CD4-positive, alpha-beta memory T cell (primary cell): ENCODE measurements at regions not wholly inside any gene's neighbourhood (a gene's known extent, or its start where the extent isn't known, plus 50 kb on each side); places are given as distances from the start of the nearest gene placed in this dataset.

Source experiments
- CTCF ChIA-PET: fragments of 350-600 bp; sonication (Branson Sonifier 250); formaldehyde crosslinking; loops from one replicate; lab custom pipeline; 2021; ENCODE audit warnings: inconsistent platforms; ENCODE audit not compliant: partially characterized antibody; lab: Charles Lee
- POLR2A ChIA-PET: fragments of 350-600 bp; sonication (Branson Sonifier 250); formaldehyde crosslinking; loops from one replicate; lab custom pipeline; 2021; ENCODE audit not compliant: partially characterized antibody; lab: Charles Lee
- DNase-seq, 5 donors: peaks; one replicate each; pipeline versions ENCODE4 v3.0.0 to v3.0.0-alpha.2; 2020 to 2022; ENCODE audit warnings: mixed read lengths in 1 of 5
- H3K27ac ChIP-seq: one replicate; pipeline ENCODE4 v1.7.0; 2013; ENCODE audit warnings: low read depth, low read length
- H3K27me3 ChIP-seq: 2 replicates; pipeline ENCODE4 v1.7.0; 2013; ENCODE audit warnings: mild to moderate bottlenecking, low read length, moderate library complexity; ENCODE audit not compliant: insufficient read depth
- H3K36me3 ChIP-seq: 2 replicates; pipeline ENCODE4 v1.7.0; 2013; ENCODE audit warnings: mild to moderate bottlenecking, low read length, moderate library complexity; ENCODE audit not compliant: insufficient read depth
- H3K4me1 ChIP-seq: 2 replicates; pipeline ENCODE4 v1.7.0; 2013; ENCODE audit warnings: mild to moderate bottlenecking, low read length, moderate library complexity; ENCODE audit not compliant: insufficient read depth
- H3K4me3 ChIP-seq, 2 donors: one replicate each; pipeline ENCODE4 v1.7.0; 2013; ENCODE audit warnings: low read length in 2 of 2, mild to moderate bottlenecking in 1 of 2
- H3K9me3 ChIP-seq, 2 donors: one replicate each; pipeline ENCODE4 v1.7.0; 2013; ENCODE audit warnings: low read length in 2 of 2, control low read depth in 1 of 2; ENCODE audit not compliant: control insufficient read depth in 1 of 2
- H3K27ac Mint-ChIP-seq, 7 donors: one replicate each; pipeline ENCODE4 v1.8.0; 2020 to 2021; ENCODE audit warnings: mixed read lengths in 7 of 7, mild to moderate bottlenecking in 6 of 7, inconsistent platforms in 3 of 7, moderate library complexity in 3 of 7
- H3K27me3 Mint-ChIP-seq, 2 donors: one replicate each; pipeline ENCODE4 v1.8.0; 2020 to 2021; ENCODE audit warnings: mixed read lengths in 2 of 2
- H3K36me3 Mint-ChIP-seq, 2 donors: one replicate each; pipeline ENCODE4 v1.8.0; 2020 to 2021; ENCODE audit warnings: mixed read lengths in 2 of 2, inconsistent platforms in 1 of 2, mild to moderate bottlenecking in 1 of 2
- H3K4me1 Mint-ChIP-seq, 4 donors: one replicate each; pipeline ENCODE4 v1.8.0; 2020 to 2021; ENCODE audit warnings: mixed read lengths in 4 of 4, mild to moderate bottlenecking in 1 of 4
- H3K4me3 Mint-ChIP-seq, 8 donors: one replicate each; pipeline ENCODE4 v1.8.0; 2020 to 2021; ENCODE audit warnings: mixed read lengths in 8 of 8, mild to moderate bottlenecking in 7 of 8, moderate library complexity in 6 of 8, inconsistent platforms in 3 of 8
- H3K9me3 Mint-ChIP-seq, 8 donors: one replicate each; pipeline ENCODE4 v1.8.0; 2020 to 2021; ENCODE audit warnings: mixed read lengths in 8 of 8, mild to moderate bottlenecking in 5 of 8, inconsistent platforms in 3 of 8, moderate library complexity in 1 of 8
- intact Hi-C: fragments of 100-400 bp; cut with micrococcal nuclease; formaldehyde crosslinking; loops from one replicate; pipeline ENCODE4 v1.15.1; 2023

DNA sequence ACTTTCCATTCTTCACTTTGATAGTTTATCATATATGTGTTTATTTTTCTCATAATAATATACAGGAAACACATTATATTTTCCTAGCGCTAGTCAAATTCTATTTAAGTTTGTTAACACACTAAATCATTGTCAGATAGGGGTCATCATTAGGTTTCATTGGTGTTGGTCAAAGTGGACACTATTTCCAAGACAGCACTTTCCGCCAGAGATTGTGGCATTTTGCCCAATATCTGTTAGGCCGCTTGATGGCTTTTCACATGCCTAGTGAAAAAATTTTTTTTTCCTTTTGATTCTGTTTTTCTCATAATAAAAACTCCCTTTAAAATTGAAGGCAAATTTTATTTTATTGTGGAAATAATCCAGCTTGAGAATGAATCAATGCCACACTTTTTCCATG lies 495.4 kb upstream of the AKR1E2 start:
- no peak overlapping the region for H3K27ac ChIP-seq
- H3K4me1 Mint-ChIP-seq: peaks cover 0 to 1% (median 0%) of the 10 kb centered on the region in 4 donors
- H3K9me3 ChIP-seq: no peaks in the 10 kb centered on the region
- H3K36me3 ChIP-seq: no peaks in the 10 kb centered on the region
- no peak overlapping the region for H3K4me3 Mint-ChIP-seq
- H3K27ac Mint-ChIP-seq: no peak overlapping the region
- no peaks in the 10 kb centered on the region for H3K36me3 Mint-ChIP-seq
- no peak for DNase-seq
- CTCF ChIA-PET: no interaction called here
- H3K4me3 ChIP-seq: no peak overlapping the region
- POLR2A ChIA-PET: interaction anchor here (0.6 kb wide), 1 partner anchor 209 kb away, joined by 3 read pairs; no protein-coding TSS in a partner anchor
- no peaks in the 10 kb centered on the region for H3K27me3 ChIP-seq
- no peaks in the 10 kb centered on the region for H3K4me1 ChIP-seq
- intact Hi-C loops: no loop called here
- H3K27me3 Mint-ChIP-seq: no peaks in the 10 kb centered on the region
- H3K9me3 Mint-ChIP-seq: peaks cover 0 to 2% (median 0%) of the 10 kb centered on the region in 8 donors

DNA sequence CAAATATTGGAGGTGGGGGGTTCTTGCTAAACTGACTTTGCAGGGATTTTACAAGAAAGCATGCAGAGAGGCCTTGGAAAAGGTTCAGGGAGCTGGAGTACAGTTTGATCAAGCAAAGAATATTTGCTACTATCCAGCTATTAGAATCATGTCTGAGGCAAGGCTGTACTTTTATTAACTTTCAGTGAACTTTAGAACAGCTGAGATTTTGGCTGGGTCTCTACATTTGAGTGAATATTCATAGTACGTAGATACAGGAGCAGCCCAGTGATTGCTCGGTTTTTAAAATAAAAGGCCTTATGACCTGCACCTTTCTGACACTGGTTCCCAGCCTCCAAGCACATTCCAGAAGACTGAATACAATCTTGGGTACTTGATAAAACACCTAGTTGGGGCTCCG lies 496.8 kb upstream of the AKR1E2 start:
- intact Hi-C loops: no loop called here
- no peak overlapping the region for H3K27ac Mint-ChIP-seq
- Histone ChIP-seq H3K27me3 (no peaks in the 10 kb centered on the region), H3K4me1 (no peaks in the 10 kb centered on the region), H3K9me3 (no peaks in the 10 kb centered on the region), H3K27ac (no peak overlapping the region), H3K36me3 (no peaks in the 10 kb centered on the region), H3K4me3 (no peak overlapping the region)
- H3K9me3 Mint-ChIP-seq: peaks cover 0 to 2% (median 0%) of the 10 kb centered on the region in 8 donors
- CTCF ChIA-PET: no interaction called here
- no peak overlapping the region for H3K4me3 Mint-ChIP-seq
- no peak for DNase-seq
- POLR2A ChIA-PET: no interaction called here
- peaks cover 0 to 1% (median 0%) of the 10 kb centered on the region in 4 donors for H3K4me1 Mint-ChIP-seq
- H3K27me3 Mint-ChIP-seq: no peaks in the 10 kb centered on the region
- no peaks in the 10 kb centered on the region for H3K36me3 Mint-ChIP-seq

DNA sequence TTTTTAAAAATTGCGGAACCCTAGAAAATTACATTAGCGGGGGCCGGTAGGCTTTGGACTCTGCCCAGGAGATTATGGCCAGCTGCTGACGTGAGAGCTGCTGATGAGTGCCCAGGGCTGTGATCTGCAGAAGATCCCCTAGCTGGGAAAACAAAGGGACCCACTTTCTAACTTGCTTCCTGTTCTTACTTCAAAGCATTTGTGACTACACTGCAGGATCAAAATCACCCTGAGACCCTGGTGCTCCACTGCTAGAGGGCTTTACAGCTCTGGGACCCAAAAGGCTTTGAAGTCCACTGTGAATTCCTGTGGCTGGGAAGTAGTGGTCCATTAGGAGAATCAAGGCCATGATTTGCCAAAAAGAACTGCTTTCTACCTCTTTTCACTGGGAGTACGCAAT lies 499.4 kb upstream of the AKR1E2 start:
- no peak for DNase-seq
- ChIA-PET CTCF (no interaction called here), POLR2A (no interaction called here)
- intact Hi-C loops: no loop called here
- H3K27ac Mint-ChIP-seq: no peak overlapping the region
- Histone ChIP-seq H3K9me3 (no peaks in the 10 kb centered on the region), H3K27me3 (no peaks in the 10 kb centered on the region), H3K36me3 (no peaks in the 10 kb centered on the region), H3K27ac (no peak overlapping the region), H3K4me1 (no peaks in the 10 kb centered on the region), H3K4me3 (no peak overlapping the region)
- peaks cover 0 to 1% (median 0%) of the 10 kb centered on the region in 4 donors for H3K4me1 Mint-ChIP-seq
- peaks cover 0 to 1% (median 0%) of the 10 kb centered on the region in 8 donors for H3K9me3 Mint-ChIP-seq
- no peak overlapping the region for H3K4me3 Mint-ChIP-seq
- no peaks in the 10 kb centered on the region for H3K27me3 Mint-ChIP-seq
- no peaks in the 10 kb centered on the region for H3K36me3 Mint-ChIP-seq

DNA sequence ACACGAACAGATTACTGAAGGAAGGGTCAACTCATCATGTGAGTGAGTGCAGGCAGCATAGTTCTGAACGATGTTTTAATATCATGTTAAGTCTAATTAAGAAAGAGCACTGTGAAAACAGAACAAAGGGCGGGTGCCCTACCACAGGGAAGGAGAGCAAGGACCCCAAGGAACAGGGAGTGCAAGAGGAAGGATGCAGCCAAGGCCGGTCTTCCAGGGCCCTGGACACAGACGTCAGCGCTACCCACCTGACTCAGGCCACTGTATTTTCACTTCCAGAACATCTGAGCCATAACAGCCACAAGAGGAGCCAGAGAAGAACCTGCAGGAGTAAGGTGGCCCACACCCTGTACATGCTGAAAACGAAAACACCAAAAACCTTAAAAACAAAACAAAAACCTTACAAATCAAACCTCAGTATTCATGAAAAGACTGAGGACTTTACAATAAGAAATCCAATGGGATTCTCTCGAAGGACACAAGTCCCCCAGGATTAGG lies 506.1 kb upstream of the AKR1E2 start:
- Mint-ChIP-seq H3K4me1 (no peaks in the 10 kb centered on the region), H3K4me3 (no peak overlapping the region), H3K27ac (no peak overlapping the region), H3K27me3 (peaks cover 0 to 2% of the 10 kb centered on the region in 2 donors), H3K36me3 (no peaks in the 10 kb centered on the region), H3K9me3 (no peaks in the 10 kb centered on the region)
- no peaks in the 10 kb centered on the region for H3K9me3 ChIP-seq
- ChIA-PET CTCF (no interaction called here), POLR2A (no interaction called here)
- no peaks in the 10 kb centered on the region for H3K4me1 ChIP-seq
- H3K36me3 ChIP-seq: no peaks in the 10 kb centered on the region
- intact Hi-C loops: no loop called here
- no peak for DNase-seq
- no peak overlapping the region for H3K4me3 ChIP-seq
- no peak overlapping the region for H3K27ac ChIP-seq
- H3K27me3 ChIP-seq: no peaks in the 10 kb centered on the region

DNA sequence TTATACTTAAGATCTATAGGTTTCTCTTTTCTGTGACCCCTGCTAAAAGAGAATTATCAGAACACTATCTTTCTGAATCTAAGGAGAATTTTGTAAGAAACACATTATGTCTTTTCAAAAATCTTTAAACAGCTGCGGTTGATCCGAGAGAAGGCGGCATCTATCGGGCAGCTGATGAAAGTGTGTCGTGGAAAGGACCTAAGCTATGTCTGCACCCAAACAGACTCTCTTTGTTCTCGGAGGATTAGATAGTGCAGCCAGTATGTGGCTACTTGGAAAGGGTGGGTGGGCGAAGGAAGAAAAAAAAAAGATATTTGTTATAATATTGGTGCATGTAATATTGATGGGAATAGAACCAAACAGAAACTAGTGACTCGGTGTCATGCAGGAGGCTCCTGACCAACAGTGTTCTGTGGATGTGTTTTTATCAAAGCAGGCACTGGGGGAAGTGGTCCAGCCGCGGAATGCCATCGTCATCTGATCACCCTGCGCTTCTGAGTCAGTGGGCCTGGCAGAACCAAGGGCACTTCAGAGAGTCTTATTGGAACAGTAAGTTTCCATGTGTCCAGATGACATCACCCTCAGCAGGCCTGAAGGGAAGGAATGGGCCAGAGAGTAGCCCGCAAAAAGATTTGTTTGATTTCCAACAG lies 509.7 kb upstream of the AKR1E2 start:
- Histone ChIP-seq H3K4me3 (no peak overlapping the region), H3K27me3 (no peaks in the 10 kb centered on the region), H3K9me3 (no peaks in the 10 kb centered on the region), H3K4me1 (no peaks in the 10 kb centered on the region), H3K27ac (no peak overlapping the region), H3K36me3 (no peaks in the 10 kb centered on the region)
- CTCF ChIA-PET: no interaction called here
- intact Hi-C loops: no loop called here
- Mint-ChIP-seq H3K9me3 (no peaks in the 10 kb centered on the region), H3K4me1 (no peaks in the 10 kb centered on the region), H3K27ac (no peak overlapping the region), H3K4me3 (no peak overlapping the region), H3K36me3 (no peaks in the 10 kb centered on the region), H3K27me3 (peaks cover 0 to 3% of the 10 kb centered on the region in 2 donors)
- DNase-seq: no peak
- POLR2A ChIA-PET: no interaction called here

DNA sequence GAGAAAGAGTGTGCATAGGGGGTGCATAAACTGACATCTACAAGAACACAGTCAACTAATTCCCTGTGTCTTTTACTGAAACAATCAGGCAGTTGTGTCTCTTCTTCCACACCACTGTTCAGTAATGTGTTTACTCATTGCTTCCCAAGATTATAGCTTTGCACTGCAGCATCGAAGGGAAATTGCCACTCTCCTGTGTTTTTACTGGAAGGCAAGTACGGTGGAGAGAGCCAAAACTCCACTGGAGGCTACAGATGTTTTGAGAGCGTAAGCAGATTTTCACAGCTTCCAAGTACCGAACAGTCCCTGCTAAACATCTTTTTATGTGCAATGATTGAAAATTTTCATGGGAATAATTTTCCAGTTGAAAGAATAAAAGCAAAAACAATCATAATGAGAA lies 510.5 kb upstream of the AKR1E2 start:
- no peaks in the 10 kb centered on the region for H3K4me1 ChIP-seq
- no peaks in the 10 kb centered on the region for H3K9me3 ChIP-seq
- no peak overlapping the region for H3K4me3 ChIP-seq
- H3K36me3 ChIP-seq: no peaks in the 10 kb centered on the region
- no peaks in the 10 kb centered on the region for H3K36me3 Mint-ChIP-seq
- peaks cover 0 to 2% of the 10 kb centered on the region in 2 donors for H3K27me3 Mint-ChIP-seq
- H3K9me3 Mint-ChIP-seq: no peaks in the 10 kb centered on the region
- no peaks in the 10 kb centered on the region for H3K27me3 ChIP-seq
- POLR2A ChIA-PET: no interaction called here
- intact Hi-C loops: no loop called here
- H3K27ac ChIP-seq: no peak overlapping the region
- CTCF ChIA-PET: no interaction called here
- DNase-seq: no peak
- H3K27ac Mint-ChIP-seq: no peak overlapping the region
- no peaks in the 10 kb centered on the region for H3K4me1 Mint-ChIP-seq
- H3K4me3 Mint-ChIP-seq: no peak overlapping the region

DNA sequence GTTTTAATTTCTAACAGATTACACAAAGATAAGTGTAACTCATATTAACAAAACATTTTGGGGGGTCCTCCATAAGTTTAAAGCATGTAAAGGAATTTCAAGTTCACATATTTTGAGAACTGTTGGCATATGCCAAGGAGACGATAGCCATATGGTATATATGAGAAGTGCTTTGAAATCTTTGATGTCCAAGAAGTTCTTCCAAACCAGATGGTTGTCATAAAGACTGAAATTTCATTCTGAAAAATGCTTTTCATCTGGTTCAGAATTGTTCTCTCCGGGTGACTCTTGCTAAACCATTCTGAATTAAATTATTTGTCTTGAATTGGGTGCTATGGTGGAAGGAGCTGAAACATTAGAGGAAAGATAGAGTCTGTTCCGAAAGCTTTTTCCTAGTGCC lies 513.0 kb upstream of the AKR1E2 start:
- Histone ChIP-seq H3K4me1 (no peaks in the 10 kb centered on the region), H3K36me3 (no peaks in the 10 kb centered on the region), H3K27me3 (no peaks in the 10 kb centered on the region), H3K27ac (no peak overlapping the region), H3K4me3 (no peak overlapping the region), H3K9me3 (no peaks in the 10 kb centered on the region)
- no peaks in the 10 kb centered on the region for H3K4me1 Mint-ChIP-seq
- DNase-seq: no peak
- H3K9me3 Mint-ChIP-seq: peaks cover 0 to 4% (median 0%) of the 10 kb centered on the region in 8 donors
- H3K36me3 Mint-ChIP-seq: no peaks in the 10 kb centered on the region
- ChIA-PET POLR2A (no interaction called here), CTCF (no interaction called here)
- H3K4me3 Mint-ChIP-seq: no peak overlapping the region
- peaks cover 0 to 2% of the 10 kb centered on the region in 2 donors for H3K27me3 Mint-ChIP-seq
- no peak overlapping the region for H3K27ac Mint-ChIP-seq
- intact Hi-C loops: no loop called here
